GM19463 (cell line): ENCODE measurements at regions not wholly inside any gene's neighbourhood (a gene's known extent, or its start where the extent isn't known, plus 50 kb on each side); places are given as distances from the start of the nearest gene placed in this dataset.
A peak's percentile ranks its signal among the peaks of the same experiment; 100 is the strongest.

Experiments used
- ATAC-seq: cut with Tn5 transposase; IDR thresholded peaks from one replicate; pipeline ENCODE4 v1.9.1; 2021; ENCODE audit warnings: mild to moderate bottlenecking, moderate library complexity; ENCODE audit not compliant: unreplicated experiment

- no peak for ATAC-seq
Measured at GRCh38 chr2:195413422-195413821, 243.6 kb upstream of the SLC39A10 start.

- ATAC-seq = no peak
Measured at GRCh38 chr2:195411219-195411687, 245.8 kb upstream of the SLC39A10 start.

GRCh38 chr2:195410074-195410671 is 246.9 kb upstream of the SLC39A10 start:
- peak; percentile 68 for ATAC-seq

GRCh38 chr2:195408811-195409210 is 248.2 kb upstream of the SLC39A10 start:
- no peak for ATAC-seq

GRCh38 chr2:195408196-195408595 is 248.8 kb upstream of the SLC39A10 start:
- no peak for ATAC-seq

GRCh38 chr2:195407783-195408182 is 249.2 kb upstream of the SLC39A10 start:
- ATAC-seq = no peak

- ATAC-seq = peak; percentile 42
Measured at GRCh38 chr2:195406886-195407603, 250.0 kb upstream of the SLC39A10 start.

- ATAC-seq = no peak
Measured at GRCh38 chr2:195404651-195405050, 252.4 kb upstream of the SLC39A10 start.

- no peak for ATAC-seq
Measured at GRCh38 chr2:195396479-195396878, 260.5 kb upstream of the SLC39A10 start.

GRCh38 chr2:195395362-195395761 is 261.7 kb upstream of the SLC39A10 start:
- no peak for ATAC-seq

GRCh38 chr2:195392446-195393336 is 264.3 kb upstream of the SLC39A10 start:
- ATAC-seq = peak; percentile 64

- no peak for ATAC-seq
Measured at GRCh38 chr2:195390686-195391321, 266.2 kb upstream of the SLC39A10 start.

- no peak for ATAC-seq
Measured at GRCh38 chr2:195388028-195388427, 269.0 kb upstream of the SLC39A10 start.

GRCh38 chr2:195382186-195382585 is 274.8 kb upstream of the SLC39A10 start:
- no peak for ATAC-seq

GRCh38 chr2:195370167-195370943 is 286.7 kb upstream of the SLC39A10 start:
- no peak for ATAC-seq

GRCh38 chr2:195369218-195369587 is 287.8 kb upstream of the SLC39A10 start:
- ATAC-seq = no peak

GRCh38 chr2:195368249-195369217 is 288.5 kb upstream of the SLC39A10 start:
- ATAC-seq = no peak

- ATAC-seq = no peak
Measured at GRCh38 chr2:195367809-195368208, 289.2 kb upstream of the SLC39A10 start.
